ENCODE measurements at regions not wholly inside any gene's neighbourhood (a gene's known extent, or its start where the extent isn't known, plus 50 kb on each side); places are given as distances from the start of the nearest gene placed in this dataset.
"Not testable (repeated sequence)": the region's sequence is repeated elsewhere in the genome, so short reads cannot be mapped to it uniquely, and the experiment has no call there.

GRCh38 chr6:80860107-80860506, 753.6 kb downstream of the BCKDHB start:
- no peaks in the 10 kb centered on the region for H3K4me1 Mint-ChIP-seq
- no peak overlapping the region for H3K27ac Mint-ChIP-seq
- H3K27me3 Mint-ChIP-seq, result no peaks in the 10 kb centered on the region
- no peak overlapping the region for H3K4me3 Mint-ChIP-seq
- H3K36me3 Mint-ChIP-seq (ENCODE audit: low read depth), result no peaks in the 10 kb centered on the region
- DNase-seq, result no peak
- peaks cover 9% of the 10 kb centered on the region for H3K9me3 Mint-ChIP-seq
- POLR2A ChIA-PET, result no interaction called here
- CTCF ChIA-PET, result no interaction called here

GRCh38 chr6:80847973-80848372, 741.5 kb downstream of the BCKDHB start:
- POLR2A ChIA-PET; CTCF ChIA-PET; H3K36me3 Mint-ChIP-seq (ENCODE audit: low read depth); H3K4me3 Mint-ChIP-seq; H3K27me3 Mint-ChIP-seq; H3K4me1 Mint-ChIP-seq; H3K27ac Mint-ChIP-seq; DNase-seq: not testable (repeated sequence)
- H3K9me3 Mint-ChIP-seq, result peaks cover 18% of the 10 kb centered on the region

- no peaks in the 10 kb centered on the region for H3K4me1 Mint-ChIP-seq
- ChIA-PET CTCF (no interaction called here), POLR2A (no interaction called here)
- no peaks in the 10 kb centered on the region for H3K36me3 Mint-ChIP-seq (ENCODE audit: low read depth)
- H3K27ac Mint-ChIP-seq, result no peak overlapping the region
- peaks cover 4% of the 10 kb centered on the region for H3K9me3 Mint-ChIP-seq
- no peaks in the 10 kb centered on the region for H3K27me3 Mint-ChIP-seq
- no peak for DNase-seq
- H3K4me3 Mint-ChIP-seq, result no peak overlapping the region
Observed at GRCh38 chr6:80832337-80832736, 725.9 kb downstream of the BCKDHB start.

- H3K36me3 Mint-ChIP-seq (ENCODE audit: low read depth), result no peaks in the 10 kb centered on the region
- H3K27me3 Mint-ChIP-seq, result no peaks in the 10 kb centered on the region
- DNase-seq, result no peak
- no peak overlapping the region for H3K27ac Mint-ChIP-seq
- H3K4me3 Mint-ChIP-seq, result no peak overlapping the region
- H3K9me3 Mint-ChIP-seq, result peaks cover 3% of the 10 kb centered on the region
- ChIA-PET POLR2A (no interaction called here), CTCF (no interaction called here)
- H3K4me1 Mint-ChIP-seq, result no peaks in the 10 kb centered on the region
Observed at GRCh38 chr6:80793411-80793810, 686.9 kb downstream of the BCKDHB start.

GRCh38 chr6:80792151-80792550, 685.7 kb downstream of the BCKDHB start:
- POLR2A ChIA-PET, result no interaction called here
- Mint-ChIP-seq H3K27ac (no peak overlapping the region), H3K4me1 (no peaks in the 10 kb centered on the region), H3K27me3 (no peaks in the 10 kb centered on the region), H3K9me3 (peaks cover 2% of the 10 kb centered on the region), H3K36me3 (ENCODE audit: low read depth) (no peaks in the 10 kb centered on the region), H3K4me3 (no peak overlapping the region)
- DNase-seq, result no peak
- CTCF ChIA-PET, result no interaction called here

GRCh38 chr6:80789912-80790570, 683.6 kb downstream of the BCKDHB start:
- H3K27me3 Mint-ChIP-seq, result no peaks in the 10 kb centered on the region
- ChIA-PET CTCF (no interaction called here), POLR2A (no interaction called here)
- no peak overlapping the region for H3K4me3 Mint-ChIP-seq
- H3K4me1 Mint-ChIP-seq, result no peaks in the 10 kb centered on the region
- no peaks in the 10 kb centered on the region for H3K36me3 Mint-ChIP-seq (ENCODE audit: low read depth)
- no peak overlapping the region for H3K27ac Mint-ChIP-seq
- peaks cover 2% of the 10 kb centered on the region for H3K9me3 Mint-ChIP-seq
- no peak for DNase-seq

- CTCF ChIA-PET; H3K4me1 Mint-ChIP-seq; DNase-seq; H3K27ac Mint-ChIP-seq; H3K9me3 Mint-ChIP-seq; POLR2A ChIA-PET; H3K36me3 Mint-ChIP-seq (ENCODE audit: low read depth); H3K4me3 Mint-ChIP-seq; H3K27me3 Mint-ChIP-seq: not testable (repeated sequence)
Observed at GRCh38 chr6:80783271-80783670, 676.8 kb downstream of the BCKDHB start.

- ChIA-PET CTCF (no interaction called here), POLR2A (no interaction called here)
- H3K9me3 Mint-ChIP-seq, result no peaks in the 10 kb centered on the region
- no peaks in the 10 kb centered on the region for H3K36me3 Mint-ChIP-seq (ENCODE audit: low read depth)
- no peaks in the 10 kb centered on the region for H3K4me1 Mint-ChIP-seq
- no peak overlapping the region for H3K4me3 Mint-ChIP-seq
- H3K27ac Mint-ChIP-seq, result no peak overlapping the region
- no peaks in the 10 kb centered on the region for H3K27me3 Mint-ChIP-seq
- no peak for DNase-seq
Observed at GRCh38 chr6:80771941-80772340, 665.5 kb downstream of the BCKDHB start.

- no peak for DNase-seq
- ChIA-PET CTCF (no interaction called here), POLR2A (no interaction called here)
- Mint-ChIP-seq H3K36me3 (ENCODE audit: low read depth) (no peaks in the 10 kb centered on the region), H3K4me3 (no peak overlapping the region), H3K27me3 (no peaks in the 10 kb centered on the region), H3K4me1 (no peaks in the 10 kb centered on the region), H3K9me3 (no peaks in the 10 kb centered on the region), H3K27ac (no peak overlapping the region)
Observed at GRCh38 chr6:80769106-80769505, 662.6 kb downstream of the BCKDHB start.

- DNase-seq, result no peak
- no peaks in the 10 kb centered on the region for H3K4me1 Mint-ChIP-seq
- ChIA-PET CTCF (no interaction called here), POLR2A (no interaction called here)
- no peak overlapping the region for H3K4me3 Mint-ChIP-seq
- no peak overlapping the region for H3K27ac Mint-ChIP-seq
- H3K36me3 Mint-ChIP-seq (ENCODE audit: low read depth), result no peaks in the 10 kb centered on the region
- H3K27me3 Mint-ChIP-seq, result no peaks in the 10 kb centered on the region
- H3K9me3 Mint-ChIP-seq, result peaks cover 2% of the 10 kb centered on the region
Observed at GRCh38 chr6:80767808-80768207, 661.3 kb downstream of the BCKDHB start.

GRCh38 chr6:80744213-80744612, 637.7 kb downstream of the BCKDHB start:
- ChIA-PET CTCF (no interaction called here), POLR2A (no interaction called here)
- Mint-ChIP-seq H3K27ac (no peak overlapping the region), H3K27me3 (no peaks in the 10 kb centered on the region), H3K4me1 (no peaks in the 10 kb centered on the region), H3K9me3 (no peaks in the 10 kb centered on the region), H3K4me3 (no peak overlapping the region), H3K36me3 (ENCODE audit: low read depth) (no peaks in the 10 kb centered on the region)
- no peak for DNase-seq

- H3K27ac Mint-ChIP-seq, result no peak overlapping the region
- no peak overlapping the region for H3K4me3 Mint-ChIP-seq
- CTCF ChIA-PET, result no interaction called here
- POLR2A ChIA-PET, result no interaction called here
- no peak for DNase-seq
- H3K4me1 Mint-ChIP-seq, result no peaks in the 10 kb centered on the region
- H3K9me3 Mint-ChIP-seq, result no peaks in the 10 kb centered on the region
- no peaks in the 10 kb centered on the region for H3K36me3 Mint-ChIP-seq (ENCODE audit: low read depth)
- no peaks in the 10 kb centered on the region for H3K27me3 Mint-ChIP-seq
Observed at GRCh38 chr6:80742481-80742880, 636.0 kb downstream of the BCKDHB start.

GRCh38 chr6:80733641-80734040, 627.2 kb downstream of the BCKDHB start:
- no peak overlapping the region for H3K27ac Mint-ChIP-seq
- ChIA-PET CTCF (no interaction called here), POLR2A (no interaction called here)
- no peak for DNase-seq
- H3K36me3 Mint-ChIP-seq (ENCODE audit: low read depth), result no peaks in the 10 kb centered on the region
- H3K4me1 Mint-ChIP-seq, result no peaks in the 10 kb centered on the region
- H3K4me3 Mint-ChIP-seq, result no peak overlapping the region
- H3K9me3 Mint-ChIP-seq, result no peaks in the 10 kb centered on the region
- no peaks in the 10 kb centered on the region for H3K27me3 Mint-ChIP-seq

GRCh38 chr6:80728830-80729229, 622.4 kb downstream of the BCKDHB start:
- no peaks in the 10 kb centered on the region for H3K4me1 Mint-ChIP-seq
- H3K4me3 Mint-ChIP-seq, result no peak overlapping the region
- no peaks in the 10 kb centered on the region for H3K9me3 Mint-ChIP-seq
- H3K27ac Mint-ChIP-seq, result no peak overlapping the region
- no peaks in the 10 kb centered on the region for H3K36me3 Mint-ChIP-seq (ENCODE audit: low read depth)
- no peaks in the 10 kb centered on the region for H3K27me3 Mint-ChIP-seq
- ChIA-PET CTCF (no interaction called here), POLR2A (no interaction called here)
- no peak for DNase-seq
